WERI-Rb-1 (cell line): ENCODE measurements at regions not wholly inside any gene's neighbourhood (a gene's known extent, or its start where the extent isn't known, plus 50 kb on each side); places are given as distances from the start of the nearest gene placed in this dataset.

Experiments used
- DNase-seq: peaks from one replicate; pipeline ENCODE4 v3.0.0-alpha.2; 2020
- H3K27ac ChIP-seq: fragments of 250-450 bp; sonication (Bioruptor Pico); 2 replicates; pipeline ENCODE4 v1.5.1; 2020; ENCODE audit warnings: mild to moderate bottlenecking, moderate library complexity
- H3K27me3 ChIP-seq: fragments of 250-450 bp; sonication (Bioruptor Pico); 2 replicates; pipeline ENCODE4 v1.5.1; 2021; ENCODE audit warnings: mild to moderate bottlenecking, low read depth, moderate library complexity; ENCODE audit not compliant: insufficient read depth, severe bottlenecking
- H3K36me3 ChIP-seq: fragments of 250-450 bp; sonication (Bioruptor Pico); 2 replicates; pipeline ENCODE4 v1.5.1; 2020; ENCODE audit warnings: mild to moderate bottlenecking, moderate library complexity
- H3K4me3 ChIP-seq: 2 replicates; pipeline ENCODE4 v1.5.1; 2011; ENCODE audit warnings: low read depth, mild to moderate bottlenecking, control low read depth, low read length
- H3K9me3 ChIP-seq: fragments of 250-450 bp; sonication (Bioruptor Pico); 2 replicates; pipeline ENCODE4 v1.5.1; 2021; ENCODE audit warnings: mild to moderate bottlenecking, moderate library complexity; ENCODE audit not compliant: severe bottlenecking
- TF ChIP-seq, protein P1 (sequence below): IDR thresholded peaks from 2 replicates; pipeline ENCODE4 v1.5.1; 2011; ENCODE audit warnings: low read depth, mild to moderate bottlenecking, control low read depth, inconsistent platforms, low read length

DNA sequence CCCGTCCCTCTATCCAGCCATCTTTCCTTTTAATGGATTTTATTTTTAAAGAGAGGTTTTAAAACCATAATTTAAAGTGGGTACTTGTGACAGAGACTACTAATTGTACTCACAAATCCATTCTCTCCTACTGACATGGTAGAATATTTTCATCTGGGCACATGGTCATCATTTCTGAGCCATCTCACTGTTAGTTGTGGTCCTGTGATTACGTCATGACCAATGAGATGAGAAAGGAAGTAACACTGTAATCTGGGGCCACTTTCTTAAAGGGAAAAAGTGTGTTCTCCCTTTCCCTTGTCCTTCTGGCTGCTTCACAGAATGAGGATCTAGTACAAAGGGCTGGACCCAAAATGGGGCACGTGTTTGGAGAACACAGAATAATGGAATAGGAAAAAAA, 538.7 kb downstream of the CMPK2 start:
- Histone ChIP-seq H3K9me3 (peaks cover 5% of the 10 kb centered on the region), H3K36me3 (no peaks in the 10 kb centered on the region), H3K4me3 (no peak overlapping the region), H3K27ac (no peak overlapping the region), H3K27me3 (no peaks in the 10 kb centered on the region)
- TF ChIP-seq, protein P1, sequence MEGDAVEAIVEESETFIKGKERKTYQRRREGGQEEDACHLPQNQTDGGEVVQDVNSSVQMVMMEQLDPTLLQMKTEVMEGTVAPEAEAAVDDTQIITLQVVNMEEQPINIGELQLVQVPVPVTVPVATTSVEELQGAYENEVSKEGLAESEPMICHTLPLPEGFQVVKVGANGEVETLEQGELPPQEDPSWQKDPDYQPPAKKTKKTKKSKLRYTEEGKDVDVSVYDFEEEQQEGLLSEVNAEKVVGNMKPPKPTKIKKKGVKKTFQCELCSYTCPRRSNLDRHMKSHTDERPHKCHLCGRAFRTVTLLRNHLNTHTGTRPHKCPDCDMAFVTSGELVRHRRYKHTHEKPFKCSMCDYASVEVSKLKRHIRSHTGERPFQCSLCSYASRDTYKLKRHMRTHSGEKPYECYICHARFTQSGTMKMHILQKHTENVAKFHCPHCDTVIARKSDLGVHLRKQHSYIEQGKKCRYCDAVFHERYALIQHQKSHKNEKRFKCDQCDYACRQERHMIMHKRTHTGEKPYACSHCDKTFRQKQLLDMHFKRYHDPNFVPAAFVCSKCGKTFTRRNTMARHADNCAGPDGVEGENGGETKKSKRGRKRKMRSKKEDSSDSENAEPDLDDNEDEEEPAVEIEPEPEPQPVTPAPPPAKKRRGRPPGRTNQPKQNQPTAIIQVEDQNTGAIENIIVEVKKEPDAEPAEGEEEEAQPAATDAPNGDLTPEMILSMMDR = no peak
- DNase-seq = no peak

DNA sequence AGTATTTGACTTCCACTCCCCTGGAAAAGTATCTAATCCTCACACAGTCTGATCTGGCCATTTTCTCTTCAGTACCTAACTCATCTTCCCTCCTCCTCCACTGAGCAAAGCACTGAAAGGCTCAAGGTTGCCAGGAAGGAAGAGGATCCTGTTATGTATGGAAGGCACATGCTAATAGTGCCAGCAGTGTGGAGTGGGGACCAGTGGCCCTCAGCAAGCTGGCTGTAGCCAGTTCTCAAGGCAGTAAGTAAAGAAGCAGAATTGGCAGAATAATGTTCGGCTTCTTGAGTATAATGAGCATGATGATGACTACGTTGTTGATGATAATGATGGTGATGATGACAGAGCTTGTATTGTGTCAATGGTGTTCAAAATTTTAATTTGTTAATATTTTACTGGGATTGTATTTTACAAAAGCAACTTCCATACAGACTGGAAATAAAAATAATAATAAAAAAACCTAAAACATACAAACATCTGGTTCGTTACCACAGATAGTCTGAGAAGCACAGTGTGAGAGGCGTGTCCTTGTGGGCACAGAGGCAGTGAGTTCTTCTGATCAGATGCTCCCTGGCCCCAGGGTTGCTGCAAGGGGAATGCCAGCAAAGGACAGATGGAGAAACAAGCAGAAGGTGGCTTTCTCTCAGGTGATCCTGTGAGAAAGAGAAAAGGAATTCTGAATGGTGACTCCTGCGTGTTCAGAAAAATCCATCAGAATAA, 528.8 kb downstream of the CMPK2 start:
- H3K36me3 ChIP-seq = no peaks in the 10 kb centered on the region
- H3K27ac ChIP-seq = no peak overlapping the region
- H3K27me3 ChIP-seq = no peaks in the 10 kb centered on the region
- no peak overlapping the region for H3K4me3 ChIP-seq
- TF ChIP-seq, protein P1 = no peak
- H3K9me3 ChIP-seq = no peaks in the 10 kb centered on the region
- no peak for DNase-seq

DNA sequence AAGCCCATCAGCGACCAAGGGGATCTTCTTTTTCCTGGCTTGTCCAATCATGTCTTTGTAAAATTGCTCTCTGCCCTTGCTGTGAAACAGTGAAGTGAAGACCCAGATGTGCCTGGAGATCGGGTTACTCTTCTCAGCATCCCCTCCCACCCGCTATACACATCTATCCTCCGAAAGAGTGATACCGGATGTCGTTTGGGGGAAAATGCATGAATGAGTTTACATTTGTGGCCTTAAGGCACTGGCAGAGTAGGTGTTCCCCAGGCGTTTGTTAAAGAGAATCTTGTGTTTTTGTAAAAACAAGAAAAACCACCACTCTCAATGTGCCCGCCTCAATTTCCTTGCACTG, 528.3 kb downstream of the CMPK2 start:
- TF ChIP-seq, protein P1 = no peak
- no peak overlapping the region for H3K27ac ChIP-seq
- no peaks in the 10 kb centered on the region for H3K36me3 ChIP-seq
- no peak for DNase-seq
- no peaks in the 10 kb centered on the region for H3K9me3 ChIP-seq
- no peaks in the 10 kb centered on the region for H3K27me3 ChIP-seq
- H3K4me3 ChIP-seq = no peak overlapping the region

DNA sequence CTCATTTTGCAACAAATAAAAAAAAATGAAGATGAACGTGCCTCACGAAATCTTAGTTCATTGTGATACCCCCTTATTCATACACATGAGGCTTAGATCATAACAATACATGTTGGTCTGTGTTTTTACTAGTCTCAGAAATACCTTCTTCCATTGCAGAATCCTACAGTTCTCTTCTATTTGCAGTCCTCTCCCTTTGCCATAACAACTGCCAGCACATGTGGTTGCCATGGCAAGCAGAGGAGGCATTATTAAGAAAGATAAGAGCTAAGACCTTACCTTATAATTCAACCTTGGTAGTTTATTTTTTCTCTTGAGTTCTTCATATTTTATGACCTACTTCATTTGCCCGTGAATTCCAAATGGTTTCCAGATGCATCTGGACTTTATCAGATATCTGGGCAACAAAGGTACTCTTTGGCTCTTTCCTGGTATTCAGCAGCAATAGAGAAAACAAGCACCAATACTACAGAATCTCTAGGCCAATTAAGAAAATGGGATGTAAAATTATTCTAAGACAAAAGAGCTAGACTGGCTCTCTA, 524.0 kb downstream of the CMPK2 start:
- Histone ChIP-seq H3K36me3 (no peaks in the 10 kb centered on the region), H3K4me3 (no peak overlapping the region), H3K9me3 (no peaks in the 10 kb centered on the region), H3K27ac (no peak overlapping the region), H3K27me3 (no peaks in the 10 kb centered on the region)
- DNase-seq = no peak
- TF ChIP-seq, protein P1 = no peak

DNA sequence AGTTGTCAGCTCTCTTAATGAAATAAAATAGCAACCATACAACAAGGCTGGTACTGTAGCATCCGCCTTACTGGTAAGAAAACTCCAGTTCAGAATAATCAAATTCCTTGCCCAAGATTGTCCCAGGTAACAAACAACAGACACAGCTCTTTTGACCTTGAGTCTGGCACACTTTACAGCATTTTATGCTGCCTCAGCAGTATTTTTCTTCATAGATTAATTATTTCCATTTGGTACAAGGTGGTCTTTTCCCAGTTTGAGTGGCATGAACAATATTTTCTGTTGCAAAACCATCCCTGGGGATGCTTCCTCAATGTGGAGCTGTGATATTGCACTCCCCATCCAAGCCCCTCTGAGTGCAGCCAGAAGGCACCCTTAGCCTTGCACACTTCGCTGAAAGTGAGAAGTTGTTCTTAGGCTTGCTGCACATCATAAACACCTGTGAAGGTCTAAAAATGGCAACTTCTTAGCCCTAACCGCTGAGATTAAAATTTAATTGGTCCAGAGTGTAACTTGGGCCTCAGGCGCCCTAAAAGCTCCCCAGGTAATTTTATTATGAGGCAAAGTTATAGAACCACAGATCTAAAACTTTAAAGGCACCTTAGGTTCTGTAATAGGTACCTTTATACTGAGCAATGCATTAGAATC, 523.3 kb downstream of the CMPK2 start:
- H3K36me3 ChIP-seq = no peaks in the 10 kb centered on the region
- no peak overlapping the region for H3K27ac ChIP-seq
- H3K4me3 ChIP-seq = no peak overlapping the region
- DNase-seq = no peak
- no peaks in the 10 kb centered on the region for H3K9me3 ChIP-seq
- no peaks in the 10 kb centered on the region for H3K27me3 ChIP-seq
- TF ChIP-seq, protein P1 = no peak
